Umbilical cord (tissue), 1 donor: ENCODE measurements at regions not wholly inside any gene's neighbourhood (a gene's known extent, or its start where the extent isn't known, plus 50 kb on each side); places are given as distances from the start of the nearest gene placed in this dataset.

ENCODE experiments used
- DNase-seq: peaks from one replicate; pipeline ENCODE4 v3.0.0-alpha.2; 2015; ENCODE audit warnings: low spot score

DNA sequence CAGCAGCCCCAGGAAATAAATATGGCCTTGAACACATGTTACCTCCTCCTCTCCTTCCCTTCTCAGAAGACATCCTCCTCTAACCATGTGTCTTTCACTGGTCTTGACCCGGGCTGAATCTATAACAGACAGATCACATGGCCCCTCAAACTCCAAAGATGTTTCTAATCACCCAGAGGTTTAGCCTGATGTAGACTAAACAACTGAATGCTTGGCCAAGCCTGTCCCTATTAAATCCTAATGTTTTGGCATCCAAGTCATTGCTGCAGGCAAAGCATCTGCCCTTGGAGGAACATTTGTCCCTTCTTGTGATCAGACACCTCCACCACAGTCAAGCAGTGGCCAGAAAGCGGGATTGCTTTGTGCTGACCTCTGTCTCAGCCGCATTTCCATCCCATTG lies 65.5 kb downstream of the ANKRD60 start:
- DNase-seq, result no peak

DNA sequence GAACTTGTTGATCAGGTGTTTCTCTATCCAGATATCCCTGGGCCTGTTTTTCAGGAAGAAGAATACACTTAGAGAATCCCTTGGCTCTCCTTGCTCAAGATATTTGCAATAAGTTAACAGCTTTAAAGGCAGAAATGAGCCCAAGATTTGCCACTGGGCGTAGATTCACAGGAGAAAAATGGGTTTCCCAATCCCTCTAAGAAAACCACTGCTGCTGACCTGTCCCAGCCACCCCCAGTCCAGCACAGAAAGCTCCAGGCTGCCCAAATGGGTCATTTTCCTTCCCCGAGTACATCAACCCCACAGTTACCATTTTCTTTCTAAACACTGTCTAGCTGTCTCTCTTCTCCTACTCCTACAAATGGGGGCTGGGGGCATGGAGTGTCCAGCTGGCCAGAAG lies 67.3 kb downstream of the ANKRD60 start:
- no peak for DNase-seq

- DNase-seq, result peak; percentile 62
These were observed 67.9 kb downstream of the ANKRD60 start for GRCh38 chr20:58160451-58161061.

GRCh38 chr20:58155148-58155925 lies 73.1 kb downstream of the ANKRD60 start:
- no peak for DNase-seq

DNA sequence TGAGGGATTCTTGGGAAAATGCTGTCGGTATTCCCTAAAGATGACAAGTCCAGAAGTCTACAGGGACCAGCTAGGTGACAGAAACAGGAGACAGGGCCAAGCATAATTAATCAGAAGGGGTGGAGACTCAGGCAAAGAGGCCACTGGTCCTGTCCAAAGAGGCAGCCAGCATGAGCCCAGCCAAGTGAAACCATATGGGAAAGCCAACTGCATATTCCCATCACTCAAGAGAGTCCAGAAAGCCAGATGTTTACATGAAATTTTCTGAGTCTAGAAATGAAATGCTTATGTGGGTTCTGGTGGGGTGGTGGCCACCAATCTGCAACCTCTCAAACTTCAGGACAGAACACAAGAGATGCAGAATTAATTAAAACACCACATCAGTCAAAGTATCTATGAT lies 74.3 kb downstream of the ANKRD60 start:
- no peak for DNase-seq

- no peak for DNase-seq
These were observed 75.3 kb downstream of the ANKRD60 start for GRCh38 chr20:58153121-58153520.

- no peak for DNase-seq
These were observed 77.7 kb downstream of the ANKRD60 start for GRCh38 chr20:58150772-58151171.

- DNase-seq, result no peak
These were observed 78.9 kb downstream of the ANKRD60 start for GRCh38 chr20:58149437-58150091.

DNA sequence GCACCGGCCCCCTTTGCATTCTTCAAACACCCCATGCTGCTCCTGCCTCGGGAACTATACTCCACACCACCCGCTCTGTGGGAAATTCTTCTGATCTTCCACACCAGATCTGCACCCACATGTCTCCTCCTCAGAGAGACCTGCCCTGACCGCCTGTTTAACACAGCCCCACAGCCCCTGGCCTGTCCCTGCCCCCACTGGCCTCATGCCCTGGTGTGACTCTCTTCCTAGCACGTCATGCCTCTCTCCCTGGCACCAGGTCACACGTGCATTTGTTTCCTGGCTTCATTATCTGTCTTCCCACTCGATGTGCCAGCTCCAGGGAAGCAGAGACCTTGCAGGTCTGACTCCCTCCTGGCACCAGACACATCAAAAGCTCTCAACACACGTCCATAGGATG lies 79.6 kb downstream of the ANKRD60 start:
- no peak for DNase-seq

DNA sequence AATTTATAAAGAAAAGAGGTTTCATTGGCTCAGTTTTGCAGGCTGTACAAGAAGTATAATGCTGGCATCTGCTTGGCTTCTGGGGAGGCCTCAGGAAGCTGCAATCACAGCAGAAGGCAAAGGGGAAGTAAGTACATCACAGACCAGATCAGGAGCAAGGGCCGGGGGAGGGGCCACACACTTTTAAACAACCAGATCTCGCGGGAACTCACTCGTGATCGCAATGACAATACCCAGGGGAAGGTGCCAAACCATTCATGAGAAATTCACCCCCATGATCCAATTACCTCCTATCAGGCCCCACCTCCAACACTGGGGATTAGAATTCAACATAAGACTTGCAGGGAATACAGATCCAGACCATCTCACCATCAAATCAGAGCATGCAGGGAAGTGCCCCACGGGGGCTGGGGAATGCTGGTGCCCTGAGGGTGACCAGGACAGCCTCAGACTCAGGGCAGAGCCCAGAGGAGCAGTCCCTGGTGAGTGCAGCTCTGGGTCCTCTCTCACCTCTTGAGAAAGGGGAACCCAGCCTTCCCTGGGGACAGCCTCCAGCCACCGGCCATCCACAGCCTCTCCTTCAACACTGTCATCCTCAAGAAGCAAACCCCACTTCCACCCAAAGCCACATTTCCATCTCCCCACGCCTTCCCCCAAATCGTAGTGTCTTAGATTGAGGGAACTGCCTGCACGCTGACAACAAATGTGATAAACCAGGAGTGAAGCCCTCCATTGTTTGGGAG lies 80.7 kb downstream of the ANKRD60 start:
- no peak for DNase-seq

- DNase-seq, result no peak
These were observed 81.7 kb downstream of the ANKRD60 start for GRCh38 chr20:58146746-58147140.

DNA sequence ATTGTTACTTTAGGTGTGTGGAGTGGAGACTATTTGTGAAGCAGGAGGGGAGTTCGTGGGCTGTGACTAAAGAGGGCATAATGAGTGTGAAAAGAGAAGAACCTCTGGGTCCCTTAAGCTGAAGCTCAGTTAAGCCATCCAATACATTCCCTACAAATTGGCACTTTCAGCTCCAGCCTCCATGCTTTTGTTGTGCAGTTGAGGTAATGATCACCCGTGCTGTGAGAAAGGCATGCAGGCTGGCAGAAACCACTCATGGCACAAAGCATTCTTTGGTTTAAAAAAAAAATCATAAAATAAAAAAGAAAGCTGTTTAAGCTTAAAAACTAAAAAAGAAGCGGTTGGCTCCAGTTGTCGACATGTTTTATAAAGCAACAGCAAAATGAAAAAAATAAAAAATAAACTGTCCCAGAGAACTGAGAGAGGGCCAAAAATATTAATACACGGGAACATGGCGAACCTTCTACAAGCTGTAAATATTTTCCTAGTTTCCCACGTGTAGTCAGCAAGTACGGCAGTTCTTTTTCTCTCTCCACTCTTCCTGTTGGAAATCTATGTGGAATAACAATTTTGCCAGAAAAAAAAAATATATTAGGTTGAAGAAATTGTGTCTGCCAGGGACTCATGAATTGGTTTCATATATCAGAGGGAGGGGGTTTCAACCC lies 82.2 kb downstream of the ANKRD60 start:
- no peak for DNase-seq

GRCh38 chr20:58145506-58146080 lies 82.9 kb downstream of the ANKRD60 start:
- no peak for DNase-seq

DNA sequence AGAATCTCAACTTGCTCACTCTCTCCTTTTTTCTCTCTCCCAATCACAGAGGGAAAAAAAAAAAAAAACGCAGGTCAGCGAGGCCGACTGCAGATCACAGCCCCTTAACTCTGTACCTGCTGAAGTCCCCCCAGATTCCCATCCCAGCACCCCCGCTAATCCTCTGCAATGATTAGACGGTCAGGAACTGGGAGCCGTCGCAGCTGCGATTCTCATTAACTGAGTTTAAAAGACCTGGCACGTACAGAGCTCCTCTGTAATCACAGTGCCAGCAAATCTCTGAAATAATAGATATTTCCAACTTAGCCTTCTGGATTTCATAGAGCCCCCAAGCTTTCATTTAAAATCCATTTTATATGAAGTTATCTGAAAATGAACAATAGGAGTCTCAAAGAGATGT lies 84.4 kb downstream of the ANKRD60 start:
- DNase-seq, result no peak

DNA sequence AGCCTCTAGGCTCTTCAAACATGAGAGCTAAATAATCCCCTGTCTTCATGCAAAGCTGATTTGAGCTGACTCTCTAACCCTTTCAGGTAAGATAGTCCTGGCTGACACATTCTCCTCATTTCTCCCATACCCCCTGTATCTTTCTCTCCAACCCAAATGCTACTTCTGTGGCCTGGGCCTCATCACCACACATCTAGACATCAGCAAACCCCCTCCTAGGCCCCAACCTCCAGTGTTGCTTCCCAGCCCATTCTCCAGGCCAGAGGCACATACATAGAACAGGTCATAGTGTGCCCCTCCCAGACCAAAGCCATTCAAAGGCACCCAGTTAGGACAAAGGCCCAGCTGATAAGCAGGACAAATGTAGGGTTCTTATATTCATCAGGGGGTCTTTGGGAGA lies 84.9 kb downstream of the ANKRD60 start:
- no peak for DNase-seq

- no peak for DNase-seq
These were observed 85.6 kb downstream of the ANKRD60 start for GRCh38 chr20:58142843-58143185.

DNA sequence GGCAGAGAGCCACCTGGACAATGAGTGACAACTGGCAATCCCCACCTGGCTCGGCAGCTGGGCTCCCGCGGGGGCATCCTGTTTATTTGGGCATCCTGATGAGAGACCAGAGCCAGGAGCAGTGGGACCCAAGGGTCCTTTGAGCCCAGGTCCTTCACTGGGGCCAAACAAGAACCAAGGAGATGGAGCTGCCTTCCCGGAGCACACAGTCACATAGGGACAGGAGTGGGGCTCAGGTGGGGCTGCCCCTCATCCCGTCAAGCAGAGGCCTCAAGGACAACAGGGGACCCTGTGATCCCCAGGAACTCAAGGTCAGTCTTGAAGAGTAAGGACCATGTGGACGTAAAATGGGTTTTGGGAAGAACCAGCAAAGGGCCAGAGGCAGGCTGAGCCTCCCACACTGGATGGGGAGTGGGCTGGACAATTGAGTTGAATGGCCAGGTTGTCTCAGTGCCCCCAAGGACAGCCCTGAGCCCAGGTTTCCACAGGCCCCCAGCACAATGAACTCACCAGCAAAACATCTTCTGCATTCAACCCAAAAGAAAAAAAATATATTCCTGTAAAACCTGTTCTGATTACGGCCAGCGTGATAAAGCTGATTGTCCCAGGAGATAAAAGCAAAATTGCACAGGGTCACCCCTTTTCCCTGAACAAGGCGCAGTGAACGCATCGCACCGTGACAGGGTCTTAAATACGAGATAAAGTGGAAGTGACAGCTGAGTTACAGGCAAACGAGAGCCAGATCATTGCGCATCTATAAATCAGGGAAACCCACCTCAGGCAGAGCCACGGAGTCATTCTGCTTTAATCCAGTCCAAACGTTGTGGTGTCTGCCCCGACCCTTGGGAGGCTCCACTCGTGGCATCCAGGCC lies 86.2 kb downstream of the ANKRD60 start:
- DNase-seq, result peak; percentile 40

- no peak for DNase-seq
These were observed 87.0 kb downstream of the ANKRD60 start for GRCh38 chr20:58141496-58141895.

DNA sequence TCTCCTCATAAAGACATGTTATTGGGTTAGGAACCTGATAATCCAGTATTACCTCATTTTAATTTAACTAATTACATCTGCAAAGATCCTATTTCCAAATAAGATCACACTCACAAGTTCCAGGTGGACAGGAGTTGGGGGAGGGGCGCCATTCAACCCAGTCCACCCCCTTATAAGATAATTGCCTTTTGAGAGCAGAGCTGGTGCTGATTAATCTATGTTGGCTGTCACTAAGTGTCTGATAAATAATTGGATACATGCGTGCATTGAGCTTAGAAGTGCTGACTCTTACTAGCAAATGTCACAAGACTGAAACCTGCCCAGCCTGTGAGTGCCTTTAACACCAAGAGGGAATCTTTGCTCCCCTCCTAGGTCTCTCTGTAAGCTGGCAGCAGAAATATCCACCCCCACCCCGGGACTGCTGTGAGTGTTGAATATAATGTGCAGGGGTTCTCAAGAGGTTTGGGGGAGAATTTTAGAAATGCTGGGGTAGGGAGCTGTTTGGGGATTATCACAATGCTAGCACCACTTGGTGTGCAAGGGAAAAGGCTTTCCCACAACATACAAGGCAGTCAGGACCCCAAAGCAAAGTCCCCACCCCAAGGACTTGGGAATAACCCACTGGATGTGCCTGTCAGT lies 87.5 kb downstream of the ANKRD60 start:
- no peak for DNase-seq
